IMR-90 (cell line): ENCODE measurements at regions not wholly inside any gene's neighbourhood (a gene's known extent, or its start where the extent isn't known, plus 50 kb on each side); places are given as distances from the start of the nearest gene placed in this dataset.

Experiments used
- ATAC-seq: fragments of 200-7000 bp; cut with Tn5 transposase; 2 replicates; pipeline ENCODE4 v1.9.1; 2020; ENCODE audit warnings: low read depth, mild to moderate bottlenecking, moderate library complexity
- BruUV-seq: library from RNA; stranded (reverse); fragments of 400-500 nt; replicated peaks from 2 replicates; lab custom pipeline; 2021; lab: Mats Ljungman, UMichigan
- CTCF ChIA-PET: fragments of 300-600 bp; formaldehyde crosslinking; extraction: SDS; loops from one replicate; lab custom pipeline; 2021; ENCODE audit warnings: antibody characterized with exemption; lab: Yijun Ruan, JAX
- POLR2A ChIA-PET: fragments of 300-600 bp; sonication (Branson Sonifier 250); formaldehyde crosslinking; loops from one replicate; lab custom pipeline; 2022; ENCODE audit warnings: antibody characterized with exemption; ENCODE audit not compliant: unreplicated experiment; lab: Charles Lee
- DNase-seq: peaks from one replicate; pipeline ENCODE4 v3.0.0; 2013
- H2AFZ ChIP-seq: replicated peaks from 2 replicates; pipeline ENCODE3; 2013; ENCODE audit warnings: low read length, mild to moderate bottlenecking; ENCODE audit not compliant: poor library complexity
- H2AK5ac ChIP-seq: 2 replicates; pipeline ENCODE4 v1.6.1; 2013; ENCODE audit warnings: low read depth, low read length, inconsistent platforms
- H2AK9ac ChIP-seq: replicated peaks from 2 replicates; pipeline ENCODE3; 2013; ENCODE audit warnings: mild to moderate bottlenecking, low read depth, low read length, moderate library complexity; ENCODE audit not compliant: poor library complexity
- H2BK120ac ChIP-seq: 2 replicates; pipeline ENCODE4 v1.6.1; 2013; ENCODE audit warnings: low read depth, low read length, inconsistent platforms
- H2BK15ac ChIP-seq: 3 replicates; pipeline ENCODE4 v1.6.1; 2013; ENCODE audit warnings: low read depth, low read length, inconsistent platforms
- H2BK20ac ChIP-seq: 2 replicates; pipeline ENCODE4 v1.6.1; 2013; ENCODE audit warnings: low read depth, mild to moderate bottlenecking, inconsistent platforms, low read length, moderate library complexity
- H2BK5ac ChIP-seq: 2 replicates; pipeline ENCODE4 v1.6.1; 2013; ENCODE audit warnings: mild to moderate bottlenecking, low read depth, low read length, inconsistent platforms; ENCODE audit not compliant: poor library complexity, severe bottlenecking
- H3K14ac ChIP-seq: replicated peaks from 2 replicates; pipeline ENCODE4 v1.6.1; 2013; ENCODE audit warnings: low read depth, low read length, inconsistent platforms
- H3K18ac ChIP-seq: 2 replicates; pipeline ENCODE4 v1.6.1; 2013; ENCODE audit warnings: low read depth, low read length, control low read depth
- H3K23ac ChIP-seq: 2 replicates; pipeline ENCODE4 v1.6.1; 2013; ENCODE audit warnings: low read depth, low read length, inconsistent platforms
- H3K27ac ChIP-seq: 2 replicates; pipeline ENCODE4 v1.5.1; 2013; ENCODE audit warnings: mild to moderate bottlenecking, control low read depth, low read length; ENCODE audit not compliant: insufficient read depth
- H3K27me3 ChIP-seq: 2 replicates; pipeline ENCODE4 v1.6.1; 2013; ENCODE audit warnings: low read length; ENCODE audit not compliant: control insufficient read depth, insufficient read depth
- H3K36me3 ChIP-seq: 2 replicates; pipeline ENCODE4 v1.6.1; 2013; ENCODE audit warnings: low read length, mixed read lengths; ENCODE audit not compliant: control insufficient read depth, insufficient read depth
- H3K4ac ChIP-seq: 2 replicates; pipeline ENCODE4 v1.6.1; 2013; ENCODE audit warnings: low read depth, low read length, inconsistent platforms
- H3K4me1 ChIP-seq: 2 replicates; pipeline ENCODE4 v1.6.1; 2013; ENCODE audit warnings: low read length, mixed read lengths; ENCODE audit not compliant: control insufficient read depth, insufficient read depth
- H3K4me2 ChIP-seq: 2 replicates; pipeline ENCODE4 v1.6.1; 2013; ENCODE audit warnings: low read depth, mild to moderate bottlenecking, control low read depth, low read length, moderate library complexity
- H3K4me3 ChIP-seq: 2 replicates; pipeline ENCODE4 v1.5.1; 2013; ENCODE audit warnings: low read depth, mild to moderate bottlenecking, control low read depth, low read length, moderate library complexity; ENCODE audit not compliant: insufficient read depth
- H3K56ac ChIP-seq: 2 replicates; pipeline ENCODE4 v1.6.1; 2013; ENCODE audit warnings: low read length, inconsistent platforms; ENCODE audit not compliant: insufficient read depth; ENCODE audit errors: extremely low read depth
- H3K79me1 ChIP-seq, 2 experiments: 2 replicates each; pipeline ENCODE4 v1.6.1; 2013; ENCODE audit warnings: low read length in 2 of 2, inconsistent platforms in 1 of 2, low read depth in 1 of 2
- H3K9ac ChIP-seq: 2 replicates; pipeline ENCODE4 v1.6.1; 2013; ENCODE audit warnings: low read depth, low read length, control low read depth
- H3K9me1 ChIP-seq: 2 replicates; pipeline ENCODE4 v1.6.1; 2013; ENCODE audit warnings: low read length, inconsistent platforms; ENCODE audit not compliant: insufficient read depth
- H3K9me3 ChIP-seq: 2 replicates; pipeline ENCODE4 v1.6.1; 2013; ENCODE audit warnings: low read length; ENCODE audit not compliant: control insufficient read depth, insufficient read depth
- H4K20me1 ChIP-seq: 2 replicates; pipeline ENCODE4 v1.6.1; 2013; ENCODE audit warnings: low read length, inconsistent platforms; ENCODE audit not compliant: insufficient read depth
- H4K5ac ChIP-seq: 2 replicates; pipeline ENCODE4 v1.6.1; 2013; ENCODE audit warnings: mild to moderate bottlenecking, low read depth, low read length, control low read depth
- H4K8ac ChIP-seq, 2 experiments: 2 replicates each; pipeline ENCODE4 v1.6.1; 2013; ENCODE audit warnings: low read depth in 2 of 2, low read length in 2 of 2, control low read depth in 1 of 2, inconsistent platforms in 1 of 2
- H4K91ac ChIP-seq: 2 replicates; pipeline ENCODE4 v1.6.1; 2013; ENCODE audit warnings: low read depth, low read length, inconsistent platforms; ENCODE audit not compliant: insufficient read depth
- BHLHE40 ChIP-seq: fragments of 150-350 bp; IDR thresholded peaks from 2 replicates; pipeline ENCODE4 v1.6.1; 2016; ENCODE audit warnings: mild to moderate bottlenecking, low read depth, low read length
- CEBPB ChIP-seq: IDR thresholded peaks from 2 replicates; pipeline ENCODE4 v1.6.1; 2012; ENCODE audit warnings: low read depth, low read length, improper control_type of control experiment
- FOS ChIP-seq: fragments of 150-350 bp; IDR thresholded peaks from 2 replicates; pipeline ENCODE4 v1.6.1; 2016; ENCODE audit warnings: low read depth, low read length
- MAFK ChIP-seq: IDR thresholded peaks from 2 replicates; pipeline ENCODE4 v1.6.1; 2012; ENCODE audit warnings: low read depth, low read length, improper control_type of control experiment
- MAZ ChIP-seq: IDR thresholded peaks from 2 replicates; pipeline ENCODE4 v1.6.1; 2012; ENCODE audit warnings: low read depth, mild to moderate bottlenecking, low read length, improper control_type of control experiment, moderate library complexity, borderline replicate concordance
- NFE2L2 ChIP-seq: fragments of 150-350 bp; IDR thresholded peaks from 2 replicates; pipeline ENCODE4 v1.6.1; 2016; ENCODE audit warnings: low read depth, mild to moderate bottlenecking, low read length
- POLR2A ChIP-seq: IDR thresholded peaks from 2 replicates; pipeline ENCODE4 v1.6.1; 2012; ENCODE audit warnings: mild to moderate bottlenecking, low read depth, low read length
- RAD21 ChIP-seq: IDR thresholded peaks from 2 replicates; pipeline ENCODE4 v1.6.1; 2012; ENCODE audit warnings: low read length, improper control_type of control experiment
- RFX5 ChIP-seq: IDR thresholded peaks from 2 replicates; pipeline ENCODE4 v1.8.0; 2012; ENCODE audit warnings: low read depth, mild to moderate bottlenecking, low read length, moderate library complexity
- USF2 ChIP-seq: fragments of 150-350 bp; IDR thresholded peaks from 2 replicates; pipeline ENCODE4 v1.6.1; 2017; ENCODE audit warnings: mild to moderate bottlenecking, antibody characterized with exemption, low read length, low read depth
- WGBS, 2 experiments: methylation state at CpG; one replicate each; pipeline versions ENCODE4 v1.1.5 to v1.1.7; 2013; ENCODE audit warnings: missing lambda C conversion rate in 2 of 2; ENCODE audit not compliant: insufficient read length in 1 of 2; ENCODE audit errors: extremely low coverage in 2 of 2; 5-methylcytosine and 5-hydroxymethylcytosine counted together
- dilution Hi-C: fragments of 300-500 bp; cut with HindIII; formaldehyde crosslinking; loops from one replicate; pipeline ENCODE4 v1.14.3; 2018; ENCODE audit warnings: low sequenced_read_pairs; ENCODE audit not compliant: unreplicated experiment
- in situ Hi-C: fragments of 300-500 bp; cut with MboI; formaldehyde crosslinking; loops from 3 replicates; pipeline ENCODE4 v1.14.3; 2019; ENCODE audit warnings: low sequenced_read_pairs, inconsistent platforms, mixed read lengths
- intact Hi-C: fragments of 100-400 bp; cut with micrococcal nuclease; formaldehyde crosslinking; loops from 2 replicates; pipeline ENCODE4 v1.10.0; 2022
- TF ChIP-seq, protein P1 (sequence below): conservative IDR thresholded peaks from 2 replicates; pipeline ENCODE4 v1.5.1; 2012; ENCODE audit warnings: mild to moderate bottlenecking, low read depth, low read length, improper control_type of control experiment
- TF ChIP-seq, protein P2 (sequence below): fragments of 150-350 bp; IDR thresholded peaks from 2 replicates; pipeline ENCODE4 v1.6.1; 2016; ENCODE audit warnings: low read depth, mild to moderate bottlenecking, low read length, moderate library complexity, borderline replicate concordance

DNA sequence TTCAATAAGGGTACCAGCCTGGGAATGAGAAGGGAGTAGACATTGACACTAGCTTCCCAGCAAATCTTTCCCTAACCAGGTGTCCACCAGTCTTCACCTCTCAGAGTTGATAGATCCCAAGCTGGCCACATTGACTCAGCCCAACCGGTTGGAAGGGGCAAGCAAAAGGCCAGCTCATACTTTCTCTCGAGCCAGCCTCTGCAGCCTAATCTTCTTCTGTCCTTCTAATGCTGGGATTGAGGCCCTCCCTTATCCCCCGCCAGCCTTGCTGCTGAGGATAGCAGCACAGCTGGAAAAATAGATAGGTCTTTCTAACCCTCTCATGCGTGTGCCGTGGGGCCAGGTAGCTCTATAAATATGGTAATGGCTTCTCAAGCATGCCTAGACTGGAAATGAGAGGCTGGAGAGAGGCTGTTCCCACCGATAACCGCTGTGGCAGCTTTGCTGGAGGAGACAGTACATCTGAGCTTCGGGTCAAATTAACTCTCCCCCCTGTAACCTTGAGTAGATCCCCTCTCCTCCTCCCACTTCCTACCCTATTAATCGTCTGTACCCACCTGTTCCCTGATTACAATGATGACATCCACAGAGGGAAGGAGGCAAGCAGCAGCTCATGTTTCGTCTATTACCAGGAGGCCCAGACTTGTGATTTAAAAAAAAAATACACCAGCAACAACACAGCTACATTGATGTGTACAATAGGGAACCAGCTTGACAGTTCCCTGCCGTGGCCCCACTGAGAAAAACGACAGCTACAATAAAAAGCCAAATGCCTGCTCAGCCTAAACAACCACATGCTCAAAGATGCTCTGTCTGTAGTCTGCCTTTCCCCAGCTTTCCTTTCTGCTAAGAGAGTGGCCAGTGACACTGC, 219.9 kb upstream of the BRINP1 start:
- no peak overlapping the region for H3K23ac ChIP-seq
- H2AK9ac ChIP-seq, result no peak overlapping the region
- H3K9ac ChIP-seq, result no peak overlapping the region
- in situ Hi-C loops (no loop called here), intact Hi-C loops (no loop called here), dilution Hi-C loops (no loop called here)
- H3K79me1 ChIP-seq, result no peaks in the 10 kb centered on the region
- H3K4me3 ChIP-seq, result no peak overlapping the region
- no peak overlapping the region for H3K14ac ChIP-seq
- TF ChIP-seq MAFK (no peak), MAZ (no peak), FOS (no peak), RFX5 (no peak), BHLHE40 (no peak), NFE2L2 (no peak), RAD21 (no peak), POLR2A (no peak), USF2 (no peak), CEBPB (no peak)
- TF ChIP-seq, protein P1, sequence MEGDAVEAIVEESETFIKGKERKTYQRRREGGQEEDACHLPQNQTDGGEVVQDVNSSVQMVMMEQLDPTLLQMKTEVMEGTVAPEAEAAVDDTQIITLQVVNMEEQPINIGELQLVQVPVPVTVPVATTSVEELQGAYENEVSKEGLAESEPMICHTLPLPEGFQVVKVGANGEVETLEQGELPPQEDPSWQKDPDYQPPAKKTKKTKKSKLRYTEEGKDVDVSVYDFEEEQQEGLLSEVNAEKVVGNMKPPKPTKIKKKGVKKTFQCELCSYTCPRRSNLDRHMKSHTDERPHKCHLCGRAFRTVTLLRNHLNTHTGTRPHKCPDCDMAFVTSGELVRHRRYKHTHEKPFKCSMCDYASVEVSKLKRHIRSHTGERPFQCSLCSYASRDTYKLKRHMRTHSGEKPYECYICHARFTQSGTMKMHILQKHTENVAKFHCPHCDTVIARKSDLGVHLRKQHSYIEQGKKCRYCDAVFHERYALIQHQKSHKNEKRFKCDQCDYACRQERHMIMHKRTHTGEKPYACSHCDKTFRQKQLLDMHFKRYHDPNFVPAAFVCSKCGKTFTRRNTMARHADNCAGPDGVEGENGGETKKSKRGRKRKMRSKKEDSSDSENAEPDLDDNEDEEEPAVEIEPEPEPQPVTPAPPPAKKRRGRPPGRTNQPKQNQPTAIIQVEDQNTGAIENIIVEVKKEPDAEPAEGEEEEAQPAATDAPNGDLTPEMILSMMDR, result no peak
- TF ChIP-seq, protein P2, sequence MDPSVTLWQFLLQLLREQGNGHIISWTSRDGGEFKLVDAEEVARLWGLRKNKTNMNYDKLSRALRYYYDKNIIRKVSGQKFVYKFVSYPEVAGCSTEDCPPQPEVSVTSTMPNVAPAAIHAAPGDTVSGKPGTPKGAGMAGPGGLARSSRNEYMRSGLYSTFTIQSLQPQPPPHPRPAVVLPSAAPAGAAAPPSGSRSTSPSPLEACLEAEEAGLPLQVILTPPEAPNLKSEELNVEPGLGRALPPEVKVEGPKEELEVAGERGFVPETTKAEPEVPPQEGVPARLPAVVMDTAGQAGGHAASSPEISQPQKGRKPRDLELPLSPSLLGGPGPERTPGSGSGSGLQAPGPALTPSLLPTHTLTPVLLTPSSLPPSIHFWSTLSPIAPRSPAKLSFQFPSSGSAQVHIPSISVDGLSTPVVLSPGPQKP, result no peak
- no peak overlapping the region for H4K91ac ChIP-seq
- H3K9me3 ChIP-seq, result peaks cover 7% of the 10 kb centered on the region
- no peak overlapping the region for H3K4me2 ChIP-seq
- H4K20me1 ChIP-seq, result no peaks in the 10 kb centered on the region
- H4K8ac ChIP-seq, result no peak overlapping the region
- H3K56ac ChIP-seq, result no peak overlapping the region
- no TSS peak for BruUV-seq
- H3K4ac ChIP-seq, result no peak overlapping the region
- H2AFZ ChIP-seq, result no peak overlapping the region
- no peaks in the 10 kb centered on the region for H3K27me3 ChIP-seq
- POLR2A ChIA-PET, result no interaction called here
- H2BK15ac ChIP-seq, result no peak overlapping the region
- H3K9me1 ChIP-seq, result no peaks in the 10 kb centered on the region
- DNase-seq (no peak), ATAC-seq (no peak)
- H3K4me1 ChIP-seq, result no peaks in the 10 kb centered on the region
- H4K5ac ChIP-seq, result no peak overlapping the region
- no CpG with 5 or more reads among the region's 12 CpGs for WGBS, 2 experiments
- H2BK120ac ChIP-seq, result no peak overlapping the region
- H3K27ac ChIP-seq, result no peak overlapping the region
- H3K18ac ChIP-seq, result no peak overlapping the region
- no peak overlapping the region for H2AK5ac ChIP-seq
- CTCF ChIA-PET, result no interaction called here
- no peak overlapping the region for H2BK20ac ChIP-seq
- no peak overlapping the region for H2BK5ac ChIP-seq
- H3K36me3 ChIP-seq, result no peaks in the 10 kb centered on the region
